CD4-positive, alpha-beta memory T cell (primary cell): ENCODE measurements at regions not wholly inside any gene's neighbourhood (a gene's known extent, or its start where the extent isn't known, plus 50 kb on each side); places are given as distances from the start of the nearest gene placed in this dataset.

Experiments
- CTCF ChIA-PET: fragments of 350-600 bp; sonication (Branson Sonifier 250); formaldehyde crosslinking; loops from one replicate; lab custom pipeline; 2021; ENCODE audit warnings: inconsistent platforms; ENCODE audit not compliant: partially characterized antibody; lab: Charles Lee
- POLR2A ChIA-PET: fragments of 350-600 bp; sonication (Branson Sonifier 250); formaldehyde crosslinking; loops from one replicate; lab custom pipeline; 2021; ENCODE audit not compliant: partially characterized antibody; lab: Charles Lee
- DNase-seq, 5 donors: peaks; one replicate each; pipeline versions ENCODE4 v3.0.0 to v3.0.0-alpha.2; 2020 to 2022; ENCODE audit warnings: mixed read lengths in 1 of 5
- H3K27ac ChIP-seq: one replicate; pipeline ENCODE4 v1.7.0; 2013; ENCODE audit warnings: low read depth, low read length
- H3K27me3 ChIP-seq: 2 replicates; pipeline ENCODE4 v1.7.0; 2013; ENCODE audit warnings: mild to moderate bottlenecking, low read length, moderate library complexity; ENCODE audit not compliant: insufficient read depth
- H3K36me3 ChIP-seq: 2 replicates; pipeline ENCODE4 v1.7.0; 2013; ENCODE audit warnings: mild to moderate bottlenecking, low read length, moderate library complexity; ENCODE audit not compliant: insufficient read depth
- H3K4me1 ChIP-seq: 2 replicates; pipeline ENCODE4 v1.7.0; 2013; ENCODE audit warnings: mild to moderate bottlenecking, low read length, moderate library complexity; ENCODE audit not compliant: insufficient read depth
- H3K4me3 ChIP-seq, 2 donors: one replicate each; pipeline ENCODE4 v1.7.0; 2013; ENCODE audit warnings: low read length in 2 of 2, mild to moderate bottlenecking in 1 of 2
- H3K9me3 ChIP-seq, 2 donors: one replicate each; pipeline ENCODE4 v1.7.0; 2013; ENCODE audit warnings: low read length in 2 of 2, control low read depth in 1 of 2; ENCODE audit not compliant: control insufficient read depth in 1 of 2
- H3K27ac Mint-ChIP-seq, 7 donors: one replicate each; pipeline ENCODE4 v1.8.0; 2020 to 2021; ENCODE audit warnings: mixed read lengths in 7 of 7, mild to moderate bottlenecking in 6 of 7, inconsistent platforms in 3 of 7, moderate library complexity in 3 of 7
- H3K27me3 Mint-ChIP-seq, 2 donors: one replicate each; pipeline ENCODE4 v1.8.0; 2020 to 2021; ENCODE audit warnings: mixed read lengths in 2 of 2
- H3K36me3 Mint-ChIP-seq, 2 donors: one replicate each; pipeline ENCODE4 v1.8.0; 2020 to 2021; ENCODE audit warnings: mixed read lengths in 2 of 2, inconsistent platforms in 1 of 2, mild to moderate bottlenecking in 1 of 2
- H3K4me1 Mint-ChIP-seq, 4 donors: one replicate each; pipeline ENCODE4 v1.8.0; 2020 to 2021; ENCODE audit warnings: mixed read lengths in 4 of 4, mild to moderate bottlenecking in 1 of 4
- H3K4me3 Mint-ChIP-seq, 8 donors: one replicate each; pipeline ENCODE4 v1.8.0; 2020 to 2021; ENCODE audit warnings: mixed read lengths in 8 of 8, mild to moderate bottlenecking in 7 of 8, moderate library complexity in 6 of 8, inconsistent platforms in 3 of 8
- H3K9me3 Mint-ChIP-seq, 8 donors: one replicate each; pipeline ENCODE4 v1.8.0; 2020 to 2021; ENCODE audit warnings: mixed read lengths in 8 of 8, mild to moderate bottlenecking in 5 of 8, inconsistent platforms in 3 of 8, moderate library complexity in 1 of 8
- intact Hi-C: fragments of 100-400 bp; cut with micrococcal nuclease; formaldehyde crosslinking; loops from one replicate; pipeline ENCODE4 v1.15.1; 2023

- Mint-ChIP-seq H3K4me1 (no peaks in the 10 kb centered on the region), H3K27me3 (no peaks in the 10 kb centered on the region), H3K4me3 (no peak overlapping the region), H3K36me3 (no peaks in the 10 kb centered on the region), H3K9me3 (peaks cover 0 to 5% (median 0%) of the 10 kb centered on the region in 8 donors), H3K27ac (no peak overlapping the region)
- DNase-seq = no peak
- Histone ChIP-seq H3K36me3 (no peaks in the 10 kb centered on the region), H3K4me3 (no peak overlapping the region), H3K4me1 (no peaks in the 10 kb centered on the region), H3K27me3 (no peaks in the 10 kb centered on the region), H3K27ac (no peak overlapping the region), H3K9me3 (no peaks in the 10 kb centered on the region)
- ChIA-PET CTCF (no interaction called here), POLR2A (no interaction called here)
- intact Hi-C loops = no loop called here
Measured at GRCh38 chr9:17936365-17936764, 357.5 kb downstream of the SH3GL2 start.

GRCh38 chr9:17938035-17938655 lies 359.3 kb downstream of the SH3GL2 start:
- DNase-seq = no peak
- CTCF ChIA-PET = no interaction called here
- H3K36me3 ChIP-seq = no peaks in the 10 kb centered on the region
- H3K9me3 Mint-ChIP-seq = peaks cover 0 to 4% (median 2%) of the 10 kb centered on the region in 8 donors
- H3K4me3 Mint-ChIP-seq = no peak overlapping the region
- no peak overlapping the region for H3K27ac ChIP-seq
- POLR2A ChIA-PET = no interaction called here
- H3K36me3 Mint-ChIP-seq = no peaks in the 10 kb centered on the region
- no peak overlapping the region for H3K4me3 ChIP-seq
- intact Hi-C loops = no loop called here
- no peaks in the 10 kb centered on the region for H3K9me3 ChIP-seq
- H3K27ac Mint-ChIP-seq = no peak overlapping the region
- no peaks in the 10 kb centered on the region for H3K4me1 Mint-ChIP-seq
- H3K27me3 Mint-ChIP-seq = no peaks in the 10 kb centered on the region
- no peaks in the 10 kb centered on the region for H3K4me1 ChIP-seq
- no peaks in the 10 kb centered on the region for H3K27me3 ChIP-seq

GRCh38 chr9:17942498-17942897 lies 363.6 kb downstream of the SH3GL2 start:
- Mint-ChIP-seq H3K4me1 (no peaks in the 10 kb centered on the region), H3K27ac (no peak overlapping the region), H3K4me3 (no peak overlapping the region), H3K36me3 (no peaks in the 10 kb centered on the region), H3K27me3 (no peaks in the 10 kb centered on the region), H3K9me3 (peaks cover 2 to 11% (median 5%) of the 10 kb centered on the region in 8 donors)
- CTCF ChIA-PET = no interaction called here
- H3K4me1 ChIP-seq = no peaks in the 10 kb centered on the region
- no peaks in the 10 kb centered on the region for H3K9me3 ChIP-seq
- H3K4me3 ChIP-seq = no peak overlapping the region
- intact Hi-C loops = no loop called here
- POLR2A ChIA-PET = no interaction called here
- no peak overlapping the region for H3K27ac ChIP-seq
- no peaks in the 10 kb centered on the region for H3K36me3 ChIP-seq
- DNase-seq = no peak
- no peaks in the 10 kb centered on the region for H3K27me3 ChIP-seq

GRCh38 chr9:17955409-17955808 lies 376.5 kb downstream of the SH3GL2 start:
- Mint-ChIP-seq H3K4me1 (no peaks in the 10 kb centered on the region), H3K36me3 (no peaks in the 10 kb centered on the region), H3K27me3 (no peaks in the 10 kb centered on the region), H3K4me3 (no peak overlapping the region), H3K27ac (no peak overlapping the region), H3K9me3 (peaks cover 0 to 3% (median 1%) of the 10 kb centered on the region in 8 donors)
- ChIA-PET POLR2A (no interaction called here), CTCF (no interaction called here)
- Histone ChIP-seq H3K4me3 (no peak overlapping the region), H3K36me3 (no peaks in the 10 kb centered on the region), H3K4me1 (no peaks in the 10 kb centered on the region), H3K27me3 (no peaks in the 10 kb centered on the region), H3K27ac (no peak overlapping the region), H3K9me3 (no peaks in the 10 kb centered on the region)
- DNase-seq = no peak
- intact Hi-C loops = no loop called here

DNA sequence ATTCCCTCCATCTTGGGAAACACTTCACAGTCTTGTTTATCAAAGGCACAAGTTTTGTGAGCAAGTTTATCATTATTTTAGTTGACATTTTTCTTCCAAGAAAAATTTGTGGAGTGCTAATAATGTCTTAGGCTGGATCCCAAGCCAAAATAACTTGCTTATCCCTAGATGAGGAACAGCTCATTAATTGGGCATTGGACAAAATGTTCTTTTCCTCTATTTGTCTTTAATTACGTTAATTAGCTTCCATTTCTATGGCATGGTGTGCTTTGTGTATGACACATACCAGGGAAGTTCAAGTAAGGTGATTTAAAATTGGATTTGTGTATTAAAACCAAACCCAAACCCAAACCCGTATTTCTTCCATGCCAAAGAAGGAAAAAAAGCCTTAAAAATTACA lies 379.5 kb downstream of the SH3GL2 start:
- Mint-ChIP-seq H3K4me1 (no peaks in the 10 kb centered on the region), H3K36me3 (no peaks in the 10 kb centered on the region), H3K27ac (no peak overlapping the region), H3K27me3 (no peaks in the 10 kb centered on the region), H3K9me3 (peaks cover 0 to 3% (median 0%) of the 10 kb centered on the region in 8 donors), H3K4me3 (no peak overlapping the region)
- no peaks in the 10 kb centered on the region for H3K36me3 ChIP-seq
- H3K4me1 ChIP-seq = no peaks in the 10 kb centered on the region
- H3K27ac ChIP-seq = no peak overlapping the region
- intact Hi-C loops = no loop called here
- ChIA-PET POLR2A (no interaction called here), CTCF (no interaction called here)
- H3K4me3 ChIP-seq = no peak overlapping the region
- DNase-seq = no peak
- no peaks in the 10 kb centered on the region for H3K9me3 ChIP-seq
- no peaks in the 10 kb centered on the region for H3K27me3 ChIP-seq

DNA sequence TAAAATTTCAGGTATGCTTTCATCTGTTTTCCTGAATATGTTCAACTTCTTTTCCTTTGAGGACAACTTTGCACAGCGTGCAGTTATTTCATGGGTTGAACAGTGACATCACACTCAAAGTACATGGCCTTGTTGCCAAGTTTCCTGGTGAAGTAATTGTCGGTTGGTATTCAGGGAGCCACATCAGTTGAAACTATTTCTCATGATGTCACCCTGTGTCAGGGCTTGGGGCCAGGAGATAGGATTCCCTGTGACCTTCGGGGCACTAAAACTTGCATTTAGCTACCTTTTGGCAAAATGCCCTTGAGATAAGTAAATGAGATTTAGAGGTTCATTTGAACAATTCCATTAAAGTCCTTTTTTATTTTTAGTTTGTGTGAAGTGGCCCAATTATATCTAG lies 383.9 kb downstream of the SH3GL2 start:
- peaks cover 0 to 2% (median 0%) of the 10 kb centered on the region in 8 donors for H3K9me3 Mint-ChIP-seq
- H3K27ac Mint-ChIP-seq = no peak overlapping the region
- H3K36me3 Mint-ChIP-seq = no peaks in the 10 kb centered on the region
- Histone ChIP-seq H3K36me3 (no peaks in the 10 kb centered on the region), H3K4me1 (no peaks in the 10 kb centered on the region), H3K9me3 (no peaks in the 10 kb centered on the region), H3K4me3 (no peak overlapping the region), H3K27ac (no peak overlapping the region), H3K27me3 (no peaks in the 10 kb centered on the region)
- ChIA-PET POLR2A (no interaction called here), CTCF (no interaction called here)
- no peak overlapping the region for H3K4me3 Mint-ChIP-seq
- H3K4me1 Mint-ChIP-seq = no peaks in the 10 kb centered on the region
- intact Hi-C loops = no loop called here
- no peaks in the 10 kb centered on the region for H3K27me3 Mint-ChIP-seq
- DNase-seq = no peak

DNA sequence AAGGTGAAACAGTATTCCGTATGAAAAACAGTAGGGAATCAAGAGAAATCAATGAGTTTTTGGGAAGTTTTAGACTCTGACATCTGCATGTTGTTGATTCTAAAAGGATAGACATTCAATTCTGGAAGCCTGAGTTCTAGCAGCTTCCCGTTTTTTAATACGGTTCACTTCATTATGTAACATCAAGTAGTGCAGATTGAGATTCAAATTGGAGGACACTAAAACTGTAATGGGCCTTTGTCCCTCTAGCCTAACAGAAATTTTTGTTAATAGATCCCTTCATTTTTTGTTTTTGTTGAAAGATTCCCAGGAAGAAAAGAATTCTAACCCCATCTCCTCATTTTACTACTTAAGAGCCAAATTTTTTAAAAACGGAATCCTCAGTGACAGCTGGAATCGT lies 384.6 kb downstream of the SH3GL2 start:
- Histone ChIP-seq H3K27ac (no peak overlapping the region), H3K4me3 (no peak overlapping the region), H3K27me3 (no peaks in the 10 kb centered on the region), H3K36me3 (no peaks in the 10 kb centered on the region), H3K9me3 (no peaks in the 10 kb centered on the region), H3K4me1 (no peaks in the 10 kb centered on the region)
- H3K4me3 Mint-ChIP-seq = no peak overlapping the region
- CTCF ChIA-PET = no interaction called here
- no peaks in the 10 kb centered on the region for H3K27me3 Mint-ChIP-seq
- H3K9me3 Mint-ChIP-seq = peaks cover 0 to 2% (median 0%) of the 10 kb centered on the region in 8 donors
- no peak overlapping the region for H3K27ac Mint-ChIP-seq
- H3K4me1 Mint-ChIP-seq = no peaks in the 10 kb centered on the region
- H3K36me3 Mint-ChIP-seq = no peaks in the 10 kb centered on the region
- DNase-seq = no peak
- POLR2A ChIA-PET = no interaction called here
- intact Hi-C loops = no loop called here

DNA sequence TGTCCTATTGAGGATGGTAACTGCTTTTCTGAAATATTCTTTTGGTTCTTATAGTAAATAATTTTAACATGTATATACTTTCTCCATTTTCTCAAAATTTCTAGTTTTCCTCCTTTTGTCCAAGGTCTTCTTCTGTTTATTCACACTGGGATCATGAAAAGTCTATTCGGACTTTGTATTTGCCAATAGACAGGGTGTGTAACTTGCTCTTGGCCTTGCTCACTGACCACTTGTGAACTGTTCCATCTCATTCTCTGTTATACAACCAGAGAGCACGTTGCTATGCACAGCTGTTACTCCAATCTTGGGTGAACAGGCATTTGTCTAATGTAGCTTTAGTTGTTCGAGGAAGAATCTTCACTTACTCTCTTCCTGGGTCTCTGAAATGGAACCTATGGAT lies 388.9 kb downstream of the SH3GL2 start:
- Mint-ChIP-seq H3K9me3 (no peaks in the 10 kb centered on the region), H3K27me3 (no peaks in the 10 kb centered on the region), H3K27ac (no peak overlapping the region), H3K36me3 (no peaks in the 10 kb centered on the region), H3K4me1 (no peaks in the 10 kb centered on the region), H3K4me3 (no peak overlapping the region)
- no peaks in the 10 kb centered on the region for H3K9me3 ChIP-seq
- H3K27ac ChIP-seq = no peak overlapping the region
- H3K4me3 ChIP-seq = no peak overlapping the region
- no peaks in the 10 kb centered on the region for H3K27me3 ChIP-seq
- no peaks in the 10 kb centered on the region for H3K36me3 ChIP-seq
- CTCF ChIA-PET = no interaction called here
- no peak for DNase-seq
- POLR2A ChIA-PET = no interaction called here
- intact Hi-C loops = no loop called here
- H3K4me1 ChIP-seq = no peaks in the 10 kb centered on the region
